Muscle of leg (tissue), 3 donors: ENCODE measurements at regions not wholly inside any gene's neighbourhood (a gene's known extent, or its start where the extent isn't known, plus 50 kb on each side); places are given as distances from the start of the nearest gene placed in this dataset.
A peak's percentile ranks its signal among the peaks of the same experiment; 100 is the strongest.

ENCODE experiments used
- DNase-seq: peaks from one replicate; pipeline ENCODE4 v3.0.0; 2013
- H3K27ac ChIP-seq: one replicate; pipeline ENCODE4 v1.5.1; 2013; ENCODE audit warnings: mild to moderate bottlenecking, low read length, control low read depth
- H3K27me3 ChIP-seq: one replicate; pipeline ENCODE4 v1.6.1; 2013; ENCODE audit warnings: low read length; ENCODE audit not compliant: control insufficient read depth, insufficient read depth
- H3K36me3 ChIP-seq: one replicate; pipeline ENCODE4 v1.6.1; 2013; ENCODE audit warnings: low read length; ENCODE audit not compliant: control insufficient read depth, insufficient read depth
- H3K4me1 ChIP-seq: one replicate; pipeline ENCODE4 v1.6.1; 2013; ENCODE audit warnings: low read length; ENCODE audit not compliant: control insufficient read depth, insufficient read depth
- H3K4me3 ChIP-seq: one replicate; pipeline ENCODE4 v1.5.1; 2013; ENCODE audit warnings: low read length, control low read depth
- H3K9me3 ChIP-seq: replicated peaks from 2 replicates; pipeline ENCODE4 v1.6.1; 2013; ENCODE audit warnings: low read depth, low read length; ENCODE audit not compliant: control insufficient read depth
- WGBS: methylation state at CpG from one replicate; pipeline ENCODE4 v1.1.5; 2013; ENCODE audit warnings: missing lambda C conversion rate; ENCODE audit not compliant: insufficient coverage; 5-methylcytosine and 5-hydroxymethylcytosine counted together

DNA sequence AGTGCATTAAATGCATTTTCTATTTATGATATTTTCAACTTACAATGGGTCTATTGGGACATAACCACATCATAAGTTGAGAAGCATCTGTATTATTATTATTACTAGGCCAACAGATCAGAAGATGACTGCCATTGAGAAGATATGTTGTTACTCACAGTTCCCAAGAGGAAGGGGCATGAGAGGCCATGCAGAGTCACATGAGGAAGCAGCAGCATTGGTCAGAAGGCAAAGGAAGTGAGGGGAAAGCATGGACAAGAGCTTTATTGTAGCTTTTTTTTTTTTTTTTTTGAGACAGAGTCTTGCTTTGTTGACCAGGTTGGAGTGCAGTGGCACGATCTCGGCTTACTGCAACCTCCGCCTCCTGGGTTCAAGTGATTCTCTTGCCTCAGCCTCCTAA, 66.2 kb upstream of the LCLAT1 start:
- DNase-seq: no peak
- Histone ChIP-seq H3K27me3 (no peaks in the 10 kb centered on the region), H3K4me1 (no peaks in the 10 kb centered on the region), H3K27ac (no peak overlapping the region), H3K36me3 (no peaks in the 10 kb centered on the region), H3K9me3 (no peaks in the 10 kb centered on the region), H3K4me3 (no peak overlapping the region)
- no CpG with 5 or more reads among the region's 3 CpGs for WGBS

DNA sequence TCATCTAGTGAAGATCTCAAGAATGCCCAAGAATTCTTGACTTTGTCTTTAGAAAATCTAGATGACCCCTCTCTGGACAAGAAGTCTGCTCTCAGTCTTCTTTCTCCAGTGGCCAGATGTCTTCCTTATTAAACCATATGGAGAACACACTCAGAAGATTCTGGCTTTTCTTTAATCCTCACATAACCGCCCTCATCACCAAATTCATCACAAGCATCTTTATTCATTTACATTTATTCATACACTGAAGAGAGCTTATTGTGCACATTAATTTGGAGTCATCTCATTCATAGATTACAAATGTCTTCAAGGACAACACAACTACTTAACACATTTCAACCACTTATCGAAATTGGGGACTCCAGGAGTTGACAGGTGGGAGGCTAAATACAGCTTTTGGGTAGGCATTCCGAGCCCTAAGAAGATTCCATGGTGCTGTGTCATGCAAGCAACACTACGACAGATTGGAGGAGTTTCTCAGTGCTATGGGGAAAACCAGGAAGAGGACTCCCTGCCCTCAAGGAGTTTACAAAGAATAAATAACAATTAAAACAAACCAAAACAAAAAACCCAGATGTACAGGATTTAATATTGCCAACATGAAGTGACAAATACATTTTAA, 64.8 kb upstream of the LCLAT1 start:
- no peak for DNase-seq
- Histone ChIP-seq H3K27ac (no peak overlapping the region), H3K9me3 (no peaks in the 10 kb centered on the region), H3K36me3 (no peaks in the 10 kb centered on the region), H3K4me1 (no peaks in the 10 kb centered on the region), H3K4me3 (no peak overlapping the region), H3K27me3 (no peaks in the 10 kb centered on the region)
- WGBS: no CpG with 5 or more reads among the region's 4 CpGs

GRCh38 chr2:30382995-30383394, 64.1 kb upstream of the LCLAT1 start:
- Histone ChIP-seq H3K27me3 (no peaks in the 10 kb centered on the region), H3K4me1 (no peaks in the 10 kb centered on the region), H3K4me3 (no peak overlapping the region), H3K27ac (no peak overlapping the region), H3K9me3 (no peaks in the 10 kb centered on the region), H3K36me3 (no peaks in the 10 kb centered on the region)
- WGBS: no CpG with 5 or more reads among the region's 1 CpG
- no peak for DNase-seq

- peak; percentile 63 for DNase-seq
- Histone ChIP-seq H3K27me3 (no peaks in the 10 kb centered on the region), H3K4me1 (no peaks in the 10 kb centered on the region), H3K4me3 (no peak overlapping the region), H3K36me3 (no peaks in the 10 kb centered on the region), H3K9me3 (no peaks in the 10 kb centered on the region), H3K27ac (no peak overlapping the region)
- 25% methylated on average over 3 of the region's 5 CpGs for WGBS
Observed at GRCh38 chr2:30385327-30385726, 61.7 kb upstream of the LCLAT1 start.

DNA sequence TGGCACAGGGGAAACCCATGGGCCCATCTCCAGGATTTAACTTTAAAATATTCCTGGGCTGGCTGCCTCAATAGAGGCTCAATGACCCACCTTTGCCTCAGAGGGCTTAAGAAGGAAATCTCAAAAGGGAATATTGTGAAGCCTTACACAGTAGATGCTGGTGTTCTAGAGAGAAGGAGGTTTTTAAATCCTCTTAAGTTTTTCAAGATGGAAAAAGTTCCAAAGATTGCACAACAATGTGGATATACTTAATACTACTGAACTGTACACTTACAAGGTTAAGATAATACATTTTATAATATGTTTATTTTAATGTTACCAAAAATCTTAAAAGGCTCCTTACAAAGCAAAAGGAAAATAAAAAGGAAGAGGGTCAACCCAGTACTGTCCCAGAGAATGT, 54.9 kb upstream of the LCLAT1 start:
- H3K4me1 ChIP-seq: no peaks in the 10 kb centered on the region
- no peaks in the 10 kb centered on the region for H3K9me3 ChIP-seq
- no peaks in the 10 kb centered on the region for H3K27me3 ChIP-seq
- no peak for DNase-seq
- H3K4me3 ChIP-seq: no peak overlapping the region
- no peaks in the 10 kb centered on the region for H3K36me3 ChIP-seq
- no peak overlapping the region for H3K27ac ChIP-seq

DNA sequence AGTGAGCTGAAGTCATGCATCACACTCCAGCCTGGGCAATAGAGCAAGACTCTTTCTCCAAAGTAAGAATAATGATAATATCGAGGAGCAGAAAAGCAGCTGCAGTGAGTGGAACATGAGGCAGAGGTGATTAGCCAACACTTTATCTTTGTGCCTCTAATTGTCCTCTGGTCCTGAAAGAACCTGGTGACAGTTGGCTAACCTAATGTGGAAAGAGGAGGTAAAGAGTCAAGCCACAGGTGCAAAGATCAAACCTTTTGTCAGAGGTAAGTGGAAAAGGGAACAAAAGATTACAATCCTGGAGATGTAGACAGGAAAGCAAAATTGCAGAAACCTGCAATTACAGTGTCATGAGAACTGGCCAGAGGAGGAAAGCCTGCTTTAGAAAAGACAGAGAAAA, 53.5 kb upstream of the LCLAT1 start:
- Histone ChIP-seq H3K4me3 (no peak overlapping the region), H3K27ac (no peak overlapping the region), H3K27me3 (no peaks in the 10 kb centered on the region), H3K9me3 (no peaks in the 10 kb centered on the region), H3K4me1 (no peaks in the 10 kb centered on the region), H3K36me3 (no peaks in the 10 kb centered on the region)
- DNase-seq: no peak
- WGBS: 86% methylated on average over 1 of the region's 1 CpG

DNA sequence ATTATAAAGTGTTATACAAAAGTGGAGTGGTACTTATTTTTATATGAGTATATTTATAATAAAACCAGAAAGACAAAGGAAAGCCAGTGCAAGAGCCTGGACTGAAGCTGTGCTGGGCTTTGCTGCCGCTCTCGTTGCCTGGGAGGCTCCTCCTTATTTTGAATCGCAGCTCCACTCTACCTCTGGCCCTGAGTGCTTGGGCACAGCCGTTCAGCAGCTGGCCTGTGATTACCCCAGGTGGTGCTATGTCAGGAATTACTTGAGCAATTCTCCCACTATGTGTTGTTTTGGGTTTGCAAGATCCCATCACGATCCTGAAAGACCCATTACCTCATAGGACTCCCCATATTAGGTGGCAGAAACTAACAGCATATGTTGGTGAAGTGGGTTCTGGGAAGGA, 53.0 kb upstream of the LCLAT1 start:
- WGBS: 26% methylated on average over 2 of the region's 5 CpGs
- no peak overlapping the region for H3K4me3 ChIP-seq
- H3K27ac ChIP-seq: no peak overlapping the region
- DNase-seq: no peak
- H3K9me3 ChIP-seq: no peaks in the 10 kb centered on the region
- H3K27me3 ChIP-seq: no peaks in the 10 kb centered on the region
- no peaks in the 10 kb centered on the region for H3K36me3 ChIP-seq
- no peaks in the 10 kb centered on the region for H3K4me1 ChIP-seq

DNA sequence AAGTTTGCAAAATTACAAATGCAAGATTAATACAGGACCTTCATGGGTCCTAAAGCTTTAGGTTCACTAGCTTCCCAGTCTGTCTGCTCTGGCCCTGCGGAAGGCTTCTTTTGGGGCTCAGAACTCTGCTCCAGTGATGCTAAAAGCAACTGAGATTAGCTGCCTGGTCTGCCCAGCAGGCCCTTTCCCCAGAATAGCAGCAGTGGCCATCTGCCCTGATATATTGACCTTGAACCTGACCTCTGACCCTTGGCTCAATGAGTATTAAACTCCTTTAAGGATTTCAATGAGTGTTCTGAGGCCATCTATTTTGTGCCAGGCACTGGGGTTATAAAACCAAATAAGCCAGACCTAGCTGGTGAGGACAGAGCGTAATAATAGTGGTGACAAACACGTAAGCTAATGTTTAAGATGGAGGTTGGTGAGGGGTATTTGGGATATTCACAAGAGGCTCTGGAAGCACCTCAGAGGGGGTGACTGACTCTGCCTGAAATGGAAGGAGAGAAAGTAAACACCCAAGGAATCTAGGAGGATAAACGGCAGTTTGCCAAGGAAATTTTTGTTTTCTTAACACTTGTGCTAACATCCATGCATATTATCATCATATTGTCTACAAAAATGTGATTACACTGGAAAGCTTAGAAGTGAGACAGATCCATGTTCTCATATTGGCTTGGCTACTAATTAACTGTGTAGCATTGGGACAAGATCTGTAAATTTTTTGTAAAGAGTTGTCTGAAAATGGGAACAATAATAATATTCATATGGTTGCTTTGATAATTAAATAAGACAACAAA, 50.4 kb upstream of the LCLAT1 start:
- 90% methylated on average over 3 of the region's 4 CpGs for WGBS

More for the DNA sequence above, 50.4 kb upstream of the LCLAT1 start:
- no peaks in the 10 kb centered on the region for H3K4me1 ChIP-seq
- no peak for DNase-seq
- no peak overlapping the region for H3K27ac ChIP-seq
- H3K4me3 ChIP-seq: no peak overlapping the region
- H3K36me3 ChIP-seq: no peaks in the 10 kb centered on the region
- no peaks in the 10 kb centered on the region for H3K27me3 ChIP-seq
- H3K9me3 ChIP-seq: no peaks in the 10 kb centered on the region
